GM23338 (cell line): ENCODE measurements at regions not wholly inside any gene's neighbourhood (a gene's known extent, or its start where the extent isn't known, plus 50 kb on each side); places are given as distances from the start of the nearest gene placed in this dataset.

ENCODE experiments used
- ATAC-seq: fragments of 200-7000 bp; cut with Tn5 transposase; 3 replicates; pipeline ENCODE4 v1.9.1; 2020
- DNase-seq: peaks from one replicate; pipeline ENCODE4 v3.0.0-alpha.2; 2015; ENCODE audit warnings: low spot score
- H2AFZ ChIP-seq: fragments of 200-600 bp; sonication (generic); 2 replicates; pipeline ENCODE4 v1.8.0; 2016; ENCODE audit warnings: antibody characterized with exemption, mild to moderate bottlenecking, moderate library complexity
- H3F3A ChIP-seq: fragments of 200-600 bp; sonication (generic); replicated peaks from 2 replicates; pipeline ENCODE4 v1.8.0; 2017; ENCODE audit warnings: antibody characterized with exemption, mixed run types, low read depth
- H3K27ac ChIP-seq: fragments of 200-600 bp; sonication (generic); 2 replicates; pipeline ENCODE4 v1.6.1; 2016; ENCODE audit warnings: low read depth
- H3K27me3 ChIP-seq: fragments of 200-600 bp; sonication (generic); 2 replicates; pipeline ENCODE4 v1.8.0; 2016; ENCODE audit warnings: mild to moderate bottlenecking, mixed run types, moderate library complexity; ENCODE audit not compliant: insufficient read depth
- H3K36me3 ChIP-seq: fragments of 200-600 bp; sonication (generic); 2 replicates; pipeline ENCODE4 v1.8.0; 2016; ENCODE audit warnings: mild to moderate bottlenecking; ENCODE audit not compliant: insufficient read depth
- H3K4me1 ChIP-seq: fragments of 200-600 bp; sonication (generic); 2 replicates; pipeline ENCODE4 v1.8.0; 2016; ENCODE audit warnings: mild to moderate bottlenecking, moderate library complexity; ENCODE audit not compliant: insufficient read depth
- H3K4me2 ChIP-seq: fragments of 200-600 bp; sonication (generic); 2 replicates; pipeline ENCODE4 v1.7.1; 2017; ENCODE audit warnings: mixed run types
- H3K4me3 ChIP-seq: fragments of 200-600 bp; sonication (generic); 2 replicates; pipeline ENCODE4 v1.6.1; 2016; ENCODE audit warnings: mixed run types
- H3K79me2 ChIP-seq: fragments of 200-600 bp; sonication (generic); replicated peaks from 2 replicates; pipeline ENCODE4 v1.8.0; 2017; ENCODE audit warnings: mild to moderate bottlenecking; ENCODE audit not compliant: insufficient read depth
- H3K9me2 ChIP-seq: fragments of 200-600 bp; sonication (generic); 2 replicates; pipeline ENCODE4 v1.8.0; 2017; ENCODE audit not compliant: insufficient read depth
- H4K20me1 ChIP-seq: fragments of 200-600 bp; sonication (generic); replicated peaks from 2 replicates; pipeline ENCODE4 v1.8.0; 2017; ENCODE audit warnings: mild to moderate bottlenecking; ENCODE audit not compliant: insufficient read depth
- H3K27ac Mint-ChIP-seq: 2 replicates; pipeline ENCODE4 v1.8.0; 2020; ENCODE audit warnings: inconsistent platforms, mild to moderate bottlenecking, moderate library complexity, mixed read lengths
- H3K27me3 Mint-ChIP-seq: 3 replicates; pipeline ENCODE4 v1.8.0; 2022; ENCODE audit warnings: low read depth, mild to moderate bottlenecking, moderate library complexity, mixed read lengths, inconsistent platforms; ENCODE audit not compliant: insufficient read depth, poor library complexity
- H3K36me3 Mint-ChIP-seq: 3 replicates; pipeline ENCODE4 v1.8.0; 2021; ENCODE audit warnings: low read depth, mild to moderate bottlenecking, inconsistent platforms, moderate library complexity, mixed read lengths
- H3K4me1 Mint-ChIP-seq: 3 replicates; pipeline ENCODE4 v1.8.0; 2020; ENCODE audit warnings: mild to moderate bottlenecking, inconsistent platforms, mixed read lengths
- H3K4me3 Mint-ChIP-seq: 3 replicates; pipeline ENCODE4 v1.8.0; 2021; ENCODE audit warnings: moderate library complexity, mild to moderate bottlenecking, inconsistent platforms, mixed read lengths
- H3K9me3 Mint-ChIP-seq: 3 replicates; pipeline ENCODE4 v1.8.0; 2020; ENCODE audit warnings: moderate library complexity, mild to moderate bottlenecking, inconsistent platforms, mixed read lengths
- CREB1 ChIP-seq: fragments of 250-450 bp; sonication (Bioruptor Pico); IDR thresholded peaks from 2 replicates; pipeline ENCODE4 v1.5.0; 2020; ENCODE audit warnings: low read depth, mild to moderate bottlenecking, moderate library complexity
- CTCF ChIP-seq, 2 experiments: fragments of 200-600 bp in 1 of 2; sonication (generic) in 1 of 2; conservative IDR thresholded peaks; 2 replicates each; pipeline versions ENCODE4 v1.5.1 to v1.6.1; 2016 to 2017; ENCODE audit warnings: antibody characterized with exemption in 2 of 2, low read depth in 2 of 2, mild to moderate bottlenecking in 2 of 2, moderate library complexity in 1 of 2
- ETS1 ChIP-seq: IDR thresholded peaks from 2 replicates; pipeline ENCODE4 v1.6.1; 2016; ENCODE audit warnings: antibody characterized with exemption
- EZH2 ChIP-seq: fragments of 200-600 bp; sonication (generic); IDR thresholded peaks from one replicate; pipeline ENCODE4 v1.8.0; 2017; ENCODE audit warnings: antibody characterized with exemption, mild to moderate bottlenecking, low read depth; ENCODE audit not compliant: unreplicated experiment
- EZH2phosphoT487 ChIP-seq: fragments of 200-600 bp; sonication (generic); IDR thresholded peaks from one replicate; pipeline ENCODE4 v1.8.1; 2018; ENCODE audit warnings: antibody characterized with exemption; ENCODE audit not compliant: unreplicated experiment
- NANOG ChIP-seq: IDR thresholded peaks from 2 replicates; pipeline ENCODE4 v1.6.1; 2016; ENCODE audit warnings: antibody characterized with exemption, borderline replicate concordance
- POLR2AphosphoS5 ChIP-seq: IDR thresholded peaks from 2 replicates; pipeline ENCODE4 v1.6.1; 2016; ENCODE audit warnings: antibody characterized with exemption, low read depth
- STAT1 ChIP-seq: IDR thresholded peaks from one replicate; pipeline ENCODE4 v1.6.1; 2016; ENCODE audit warnings: antibody characterized with exemption; ENCODE audit not compliant: unreplicated experiment
- ZNF114 ChIP-seq: fragments of 250-450 bp; sonication (Bioruptor Pico); IDR thresholded peaks from 2 replicates; pipeline ENCODE4 v1.5.0; 2020; ENCODE audit warnings: mild to moderate bottlenecking, moderate library complexity
- ZNF331 ChIP-seq: fragments of 250-450 bp; sonication (Bioruptor Pico); IDR thresholded peaks from 2 replicates; pipeline ENCODE4 v1.5.0; 2020; ENCODE audit warnings: low read depth, mild to moderate bottlenecking, moderate library complexity
- TF ChIP-seq, protein P1 (sequence below): IDR thresholded peaks from one replicate; pipeline ENCODE4 v1.6.1; 2018; ENCODE audit warnings: antibody characterized with exemption; ENCODE audit not compliant: unreplicated experiment

- Histone ChIP-seq H3K4me1 (peaks cover 14% of the 10 kb centered on the region), H3K79me2 (no peaks in the 10 kb centered on the region), H4K20me1 (no peaks in the 10 kb centered on the region), H3K36me3 (no peaks in the 10 kb centered on the region), H3K4me3 (no peak overlapping the region), H3K27me3 (no peaks in the 10 kb centered on the region), H3K4me2 (peak overlapping the region; percentile 40; the same call in 1 of the 2 replicates), H3F3A (no peaks in the 10 kb centered on the region), H3K9me2 (no peaks in the 10 kb centered on the region; the same call in 1 of the 2 replicates), H2AFZ (peak overlapping the region; percentile 41; the same call in 1 of the 2 replicates), H3K27ac (peak overlapping the region; percentile 24; the same call in 1 of the 2 replicates)
- no peak overlapping the region for H3K27ac Mint-ChIP-seq
- H3K4me1 Mint-ChIP-seq, result peaks cover 9% of the 10 kb centered on the region
- ATAC-seq (peak; percentile 81), DNase-seq (peak; percentile 40)
- no peaks in the 10 kb centered on the region for H3K27me3 Mint-ChIP-seq
- H3K4me3 Mint-ChIP-seq, result no peak overlapping the region
- TF ChIP-seq CREB1 (CRISPR knock-in tag), result no peak
- no peak for TF ChIP-seq EZH2phosphoT487
- TF ChIP-seq NANOG, result no peak
- no peak for TF ChIP-seq ZNF331 (CRISPR knock-in tag)
- TF ChIP-seq POLR2AphosphoS5, result no peak
- TF ChIP-seq EZH2, result no peak
- TF ChIP-seq, protein P1, sequence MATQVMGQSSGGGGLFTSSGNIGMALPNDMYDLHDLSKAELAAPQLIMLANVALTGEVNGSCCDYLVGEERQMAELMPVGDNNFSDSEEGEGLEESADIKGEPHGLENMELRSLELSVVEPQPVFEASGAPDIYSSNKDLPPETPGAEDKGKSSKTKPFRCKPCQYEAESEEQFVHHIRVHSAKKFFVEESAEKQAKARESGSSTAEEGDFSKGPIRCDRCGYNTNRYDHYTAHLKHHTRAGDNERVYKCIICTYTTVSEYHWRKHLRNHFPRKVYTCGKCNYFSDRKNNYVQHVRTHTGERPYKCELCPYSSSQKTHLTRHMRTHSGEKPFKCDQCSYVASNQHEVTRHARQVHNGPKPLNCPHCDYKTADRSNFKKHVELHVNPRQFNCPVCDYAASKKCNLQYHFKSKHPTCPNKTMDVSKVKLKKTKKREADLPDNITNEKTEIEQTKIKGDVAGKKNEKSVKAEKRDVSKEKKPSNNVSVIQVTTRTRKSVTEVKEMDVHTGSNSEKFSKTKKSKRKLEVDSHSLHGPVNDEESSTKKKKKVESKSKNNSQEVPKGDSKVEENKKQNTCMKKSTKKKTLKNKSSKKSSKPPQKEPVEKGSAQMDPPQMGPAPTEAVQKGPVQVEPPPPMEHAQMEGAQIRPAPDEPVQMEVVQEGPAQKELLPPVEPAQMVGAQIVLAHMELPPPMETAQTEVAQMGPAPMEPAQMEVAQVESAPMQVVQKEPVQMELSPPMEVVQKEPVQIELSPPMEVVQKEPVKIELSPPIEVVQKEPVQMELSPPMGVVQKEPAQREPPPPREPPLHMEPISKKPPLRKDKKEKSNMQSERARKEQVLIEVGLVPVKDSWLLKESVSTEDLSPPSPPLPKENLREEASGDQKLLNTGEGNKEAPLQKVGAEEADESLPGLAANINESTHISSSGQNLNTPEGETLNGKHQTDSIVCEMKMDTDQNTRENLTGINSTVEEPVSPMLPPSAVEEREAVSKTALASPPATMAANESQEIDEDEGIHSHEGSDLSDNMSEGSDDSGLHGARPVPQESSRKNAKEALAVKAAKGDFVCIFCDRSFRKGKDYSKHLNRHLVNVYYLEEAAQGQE, result no peak
- TF ChIP-seq ZNF114 (CRISPR knock-in tag), result no peak
- no peak for TF ChIP-seq CTCF (conservative IDR thresholded peaks at IDR 0.05; ENCODE audit: low read depth in 2 of 2)
- no peaks in the 10 kb centered on the region; the same call in 2 of the 3 replicates for H3K9me3 Mint-ChIP-seq
- H3K36me3 Mint-ChIP-seq, result no peaks in the 10 kb centered on the region
Measured at GRCh38 chr3:182092662-182093262, 381.0 kb downstream of the SOX2 start.

DNA sequence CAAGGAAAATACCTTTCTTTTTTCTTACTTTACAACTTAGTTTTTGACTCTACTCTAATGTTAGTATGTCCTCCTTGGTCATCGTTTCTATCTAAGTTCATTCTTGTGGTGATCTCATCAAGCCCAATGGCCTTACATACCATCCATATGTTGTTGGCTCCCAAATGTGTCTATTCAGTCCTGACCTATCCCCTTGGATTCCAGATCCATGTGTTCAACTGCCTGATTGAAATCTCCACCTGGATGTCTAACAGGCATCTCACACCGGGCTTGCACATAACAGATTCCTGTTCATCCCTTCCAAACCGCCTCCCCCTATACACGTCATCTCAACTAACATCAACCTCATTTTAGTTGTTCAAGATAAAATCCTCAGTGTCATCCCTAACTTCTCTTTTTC lies 382.6 kb downstream of the SOX2 start:
- no peak overlapping the region for H3K27ac Mint-ChIP-seq
- no peak overlapping the region for H2AFZ ChIP-seq
- H3K36me3 Mint-ChIP-seq, result no peaks in the 10 kb centered on the region
- ATAC-seq (no peak), DNase-seq (no peak)
- peaks cover 9% of the 10 kb centered on the region for H3K4me1 Mint-ChIP-seq
- H3K27ac ChIP-seq, result no peak overlapping the region
- no peaks in the 10 kb centered on the region; the same call in 2 of the 3 replicates for H3K9me3 Mint-ChIP-seq
- H3K27me3 ChIP-seq, result no peaks in the 10 kb centered on the region
- no peaks in the 10 kb centered on the region; the same call in 1 of the 2 replicates for H3K9me2 ChIP-seq
- no peaks in the 10 kb centered on the region for H3K36me3 ChIP-seq
- H3F3A ChIP-seq, result no peaks in the 10 kb centered on the region
- H3K4me3 ChIP-seq, result no peak overlapping the region
- no peak overlapping the region for H3K4me2 ChIP-seq
- H3K27me3 Mint-ChIP-seq, result no peaks in the 10 kb centered on the region
- H3K79me2 ChIP-seq, result no peaks in the 10 kb centered on the region
- no peak overlapping the region for H3K4me3 Mint-ChIP-seq
- H3K4me1 ChIP-seq, result peaks cover 14% of the 10 kb centered on the region
- H4K20me1 ChIP-seq, result no peaks in the 10 kb centered on the region
- TF ChIP-seq EZH2 (no peak), ZNF114 (CRISPR knock-in tag) (no peak), EZH2phosphoT487 (no peak), ETS1 (no peak), STAT1 (no peak)
- TF ChIP-seq, protein P1, result no peak
